ENCODE measurements at regions not wholly inside any gene's neighbourhood (a gene's known extent, or its start where the extent isn't known, plus 50 kb on each side); places are given as distances from the start of the nearest gene placed in this dataset.

DNA sequence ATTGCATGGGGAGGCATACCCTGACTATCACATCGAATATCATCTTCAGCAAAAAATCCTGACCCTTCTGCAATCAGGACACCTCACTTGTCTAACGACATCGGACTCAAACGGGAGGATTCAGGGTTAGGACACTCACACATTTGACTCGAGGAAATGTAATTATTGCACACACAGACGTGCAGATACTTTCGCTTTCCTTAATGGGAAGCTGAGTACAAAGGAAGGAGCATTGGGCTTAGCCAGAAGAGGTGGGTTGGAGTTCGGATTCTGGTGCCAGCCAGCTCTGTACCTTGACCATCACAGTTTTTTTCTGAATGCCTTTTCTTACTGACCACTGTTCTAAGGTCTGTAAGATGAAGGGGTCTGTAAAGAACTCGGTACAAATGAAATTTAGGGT lies 260.4 kb downstream of the GALC start:
- DNase-seq (ENCODE audit: low read depth) = no peak

DNA sequence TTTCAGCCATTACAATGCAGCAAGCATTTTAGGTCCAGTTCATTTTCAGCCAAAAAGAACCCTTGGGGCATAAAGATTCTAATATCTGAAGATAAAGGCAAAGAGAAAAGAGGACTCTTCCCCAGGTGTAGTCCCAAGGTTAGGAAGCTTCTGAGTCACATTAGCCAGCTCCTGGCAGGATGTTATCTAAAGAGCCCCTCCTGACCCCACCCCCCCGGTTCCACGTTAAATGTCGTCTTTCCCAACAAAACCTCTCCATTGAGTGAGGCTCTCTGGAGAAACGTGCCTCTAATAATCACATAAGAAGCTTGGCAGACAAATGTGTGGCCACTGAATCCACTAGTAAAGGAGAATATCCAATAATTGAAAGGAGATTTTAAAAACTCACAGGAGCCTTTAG lies 267.7 kb downstream of the GALC start:
- no peak for DNase-seq (ENCODE audit: low read depth)

DNA sequence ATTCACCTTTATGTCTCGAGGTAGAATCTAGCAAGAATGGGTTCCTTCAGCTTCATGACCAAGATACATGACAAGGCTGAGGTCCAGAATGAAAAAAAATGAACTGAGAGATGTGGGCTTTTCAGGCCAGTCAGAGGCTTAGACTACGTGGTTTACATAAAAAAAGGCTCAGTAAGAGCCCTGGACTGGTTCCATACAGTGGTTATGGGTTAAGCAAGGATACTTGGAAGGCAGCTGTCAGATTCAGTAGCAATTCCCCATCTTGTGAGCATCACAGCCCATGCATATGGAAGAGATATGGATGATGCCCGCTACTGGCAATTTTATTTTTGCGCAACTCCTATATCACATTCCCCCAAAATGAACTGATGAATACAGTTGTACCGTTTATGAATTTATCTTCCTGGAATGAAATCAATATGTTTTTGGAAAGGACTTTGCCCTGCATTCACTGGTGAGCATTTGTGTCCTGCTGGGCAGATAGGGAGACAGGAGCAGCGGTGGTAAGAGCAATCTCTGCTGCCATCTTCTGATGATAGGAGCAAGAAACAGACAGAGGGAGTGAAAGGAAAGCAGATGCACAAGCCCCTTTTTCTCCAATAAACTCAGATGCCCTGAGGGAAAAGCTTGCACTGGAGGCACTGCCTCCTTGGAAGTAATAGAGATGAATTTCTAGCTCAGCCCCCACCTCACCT lies 280.4 kb downstream of the GALC start:
- DNase-seq (ENCODE audit: low read depth) = no peak

DNA sequence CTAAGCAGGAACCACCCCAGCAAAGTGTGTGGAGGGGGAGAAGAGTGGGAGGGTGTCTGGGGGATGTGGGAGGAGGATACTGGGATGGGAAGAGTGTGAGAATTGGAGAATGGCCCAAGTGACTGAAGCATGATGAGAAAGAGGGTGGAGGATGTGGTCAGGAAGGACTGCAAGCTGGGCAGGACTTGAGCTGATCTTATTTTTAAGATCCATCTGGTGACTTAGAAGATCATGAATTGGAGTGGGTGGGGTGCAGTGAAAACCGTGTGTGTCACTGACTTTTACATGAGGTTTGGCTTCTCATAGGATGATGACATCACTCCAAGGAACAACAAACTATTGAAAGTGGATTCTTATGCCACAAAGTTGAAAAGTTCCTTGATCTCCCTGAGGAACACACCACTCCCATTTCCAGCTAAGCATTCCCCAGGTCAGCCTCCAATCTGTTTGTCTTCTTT lies 287.5 kb downstream of the GALC start:
- DNase-seq (ENCODE audit: low read depth) = no peak

DNA sequence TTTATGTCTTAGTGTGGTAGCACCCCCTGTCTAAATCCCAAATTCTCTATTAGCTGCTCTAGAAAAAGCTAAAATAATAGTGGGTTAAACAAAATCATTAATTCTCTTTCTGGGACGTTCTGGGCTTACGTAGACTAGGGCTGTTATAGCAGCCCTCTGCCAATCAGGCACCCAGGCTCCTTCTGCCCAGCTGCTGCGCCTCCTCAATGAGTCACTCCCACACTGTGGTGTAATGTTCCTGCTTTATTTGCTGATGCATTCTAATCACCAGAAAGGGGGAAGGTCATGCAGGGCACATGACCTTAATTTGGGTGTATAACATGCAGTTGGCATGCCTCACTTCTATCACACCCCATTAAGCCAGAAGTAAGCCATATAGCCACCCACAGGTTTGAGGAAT lies 294.5 kb downstream of the GALC start:
- no peak for DNase-seq (ENCODE audit: low read depth)

DNA sequence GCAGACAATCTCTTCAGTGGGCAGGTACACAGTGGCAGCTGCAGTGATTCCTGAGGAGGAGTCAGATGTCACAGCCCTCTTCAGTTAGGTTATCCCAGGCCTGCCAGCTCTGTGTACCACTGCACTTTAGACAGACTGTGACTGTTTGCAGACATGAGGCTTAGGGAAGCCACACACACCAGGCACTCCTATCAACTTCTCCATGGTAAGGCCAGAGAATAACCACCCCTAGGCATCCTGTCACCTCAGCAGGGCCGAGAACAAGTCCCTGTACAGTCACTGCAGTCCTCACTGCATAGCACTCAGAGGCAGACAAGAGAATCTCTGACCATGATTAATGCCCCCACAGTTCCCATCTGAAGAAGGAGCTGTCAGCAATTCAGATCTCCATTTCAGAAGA lies 296.5 kb downstream of the GALC start:
- no peak for DNase-seq (ENCODE audit: low read depth)

DNA sequence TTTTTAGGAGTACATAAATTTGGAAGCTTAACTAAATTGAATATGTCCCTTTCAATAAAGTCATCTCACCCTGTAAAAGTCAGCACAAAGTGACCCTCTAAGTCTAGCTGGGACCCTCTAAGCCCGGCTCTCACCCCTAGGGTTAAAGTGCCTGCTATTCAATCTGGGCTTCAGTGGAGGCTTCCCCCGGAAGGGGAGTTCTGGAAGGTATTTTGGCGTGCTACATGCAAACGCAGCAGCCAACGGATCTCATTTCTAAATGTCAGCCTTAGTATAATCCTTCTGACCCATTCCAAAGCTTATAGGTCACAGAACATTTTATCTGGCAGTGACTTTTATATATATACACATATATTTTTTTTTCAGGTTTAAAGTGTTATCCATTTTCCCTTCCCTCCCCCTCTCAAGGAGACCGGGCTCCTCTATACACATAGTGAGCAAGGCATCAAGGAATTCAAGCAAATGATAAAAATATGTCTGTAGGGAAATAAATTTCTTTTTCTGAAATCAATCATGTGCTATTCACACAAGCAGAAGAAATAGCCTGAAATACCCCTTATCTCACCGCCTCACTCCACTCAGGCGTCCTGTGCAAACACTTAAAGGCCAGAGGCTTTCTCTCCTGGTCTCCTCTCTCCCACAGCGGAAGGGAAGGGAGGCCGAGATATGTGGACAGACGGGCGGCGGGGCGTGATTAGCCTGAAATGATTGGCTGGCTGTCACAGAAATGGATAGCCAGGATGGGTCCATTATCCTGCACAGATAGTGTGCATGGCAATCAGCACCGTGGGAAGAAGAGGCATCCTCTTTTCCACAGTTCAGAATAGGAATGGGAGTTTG lies 301.7 kb downstream of the GALC start:
- no peak for DNase-seq (ENCODE audit: low read depth)

DNA sequence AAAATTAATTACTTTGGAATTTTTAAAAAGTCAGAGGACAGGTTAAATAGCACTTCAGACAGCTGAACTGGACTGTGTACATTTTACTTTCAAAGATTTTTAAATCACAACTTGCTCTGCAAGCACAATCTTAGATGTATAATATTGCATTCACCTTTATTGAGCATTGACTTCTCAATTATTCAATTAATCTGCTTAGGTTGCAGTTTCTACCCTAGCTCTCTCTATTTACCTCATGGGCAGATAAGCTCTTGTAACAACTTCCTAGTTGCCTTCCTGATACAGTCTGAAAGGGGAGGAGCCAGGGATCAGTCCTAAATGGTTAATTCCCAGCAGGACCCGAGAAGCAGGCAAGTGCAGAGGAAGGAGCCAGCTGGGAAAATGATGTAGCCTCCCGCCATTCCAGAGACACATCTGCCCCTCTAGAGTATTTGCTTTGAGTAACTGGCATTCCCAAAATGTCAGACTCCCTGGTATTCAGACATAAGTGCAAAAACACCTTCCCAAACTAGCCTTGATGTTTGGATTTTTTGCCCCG lies 302.8 kb downstream of the GALC start:
- DNase-seq (ENCODE audit: low read depth) = no peak

DNA sequence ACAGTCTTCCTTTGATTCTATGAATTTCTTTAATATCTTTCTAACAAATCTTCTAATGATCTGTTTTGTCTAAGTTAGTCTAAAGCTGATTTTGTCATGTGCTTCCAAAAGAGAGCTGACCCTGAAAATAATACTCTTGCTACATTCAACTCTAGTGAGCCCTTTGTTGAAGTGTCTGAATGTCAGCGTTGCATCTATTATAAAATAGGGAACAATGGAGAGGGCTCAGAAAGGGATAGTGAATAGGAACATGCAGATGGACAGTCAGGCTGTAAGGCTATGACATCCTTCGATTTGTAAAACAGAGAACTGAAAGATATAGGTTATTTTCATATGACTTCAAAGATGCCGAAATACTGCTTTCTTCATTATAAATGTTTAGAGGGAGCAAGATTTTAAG lies 304.5 kb downstream of the GALC start:
- DNase-seq (ENCODE audit: low read depth) = no peak

DNA sequence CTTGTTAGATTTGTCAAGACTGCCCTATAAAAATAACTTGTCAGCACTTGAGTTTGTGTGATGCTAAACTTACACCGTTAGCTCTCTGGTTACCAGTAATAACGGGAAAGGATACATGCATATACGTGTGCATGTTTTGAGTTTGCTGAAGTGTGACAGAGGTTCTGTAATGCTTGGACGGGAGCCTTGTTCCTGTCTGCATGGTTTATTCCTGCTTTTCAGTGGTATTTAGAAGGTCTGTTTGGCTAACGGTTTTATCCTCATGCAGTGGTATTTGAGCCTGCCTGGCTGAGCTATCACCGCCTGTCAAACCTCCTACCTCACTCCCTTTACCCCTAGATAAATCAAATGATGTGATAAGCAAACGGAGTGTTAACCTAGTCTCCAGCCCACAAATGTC lies 305.6 kb downstream of the GALC start:
- DNase-seq (ENCODE audit: low read depth) = no peak

DNA sequence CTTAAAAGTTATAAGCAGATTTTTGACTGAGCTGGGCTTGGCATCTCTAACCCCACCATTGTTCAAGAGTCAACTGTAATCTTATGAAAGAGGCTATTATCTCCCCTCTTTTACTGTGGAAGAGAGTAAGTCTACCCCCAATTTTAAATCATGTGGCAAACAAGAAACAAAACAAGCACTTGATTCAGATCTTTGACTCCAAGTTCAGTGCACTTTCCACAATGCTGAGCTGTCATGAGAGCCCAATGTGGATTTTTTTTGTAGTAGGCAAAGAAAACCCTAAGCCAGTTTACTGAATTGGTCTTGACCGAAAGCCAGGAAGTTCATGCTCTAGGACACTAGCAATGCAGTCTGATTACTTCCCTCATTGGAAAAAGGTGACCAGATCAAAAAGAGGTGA lies 306.2 kb downstream of the GALC start:
- DNase-seq (ENCODE audit: low read depth) = no peak

DNA sequence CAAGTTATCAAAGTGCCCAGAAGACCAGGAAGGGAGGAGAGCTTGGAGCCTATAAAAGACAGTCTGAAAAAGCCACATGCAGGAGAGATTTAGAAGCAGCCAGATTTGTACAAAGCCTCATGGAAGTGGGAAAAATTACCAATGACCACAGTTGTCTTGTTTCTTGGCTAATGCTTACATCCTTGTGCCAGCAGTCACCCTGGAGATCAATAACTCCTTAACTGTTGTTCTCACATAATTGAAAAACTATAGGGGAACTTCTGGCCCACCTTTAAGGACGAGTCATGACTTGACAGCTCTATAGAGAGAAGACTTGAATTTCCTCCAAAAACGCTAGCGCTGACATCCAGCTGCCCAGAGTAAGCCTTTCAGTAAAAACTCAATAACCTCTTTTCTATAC lies 313.1 kb downstream of the GALC start:
- no peak for DNase-seq (ENCODE audit: low read depth)

DNA sequence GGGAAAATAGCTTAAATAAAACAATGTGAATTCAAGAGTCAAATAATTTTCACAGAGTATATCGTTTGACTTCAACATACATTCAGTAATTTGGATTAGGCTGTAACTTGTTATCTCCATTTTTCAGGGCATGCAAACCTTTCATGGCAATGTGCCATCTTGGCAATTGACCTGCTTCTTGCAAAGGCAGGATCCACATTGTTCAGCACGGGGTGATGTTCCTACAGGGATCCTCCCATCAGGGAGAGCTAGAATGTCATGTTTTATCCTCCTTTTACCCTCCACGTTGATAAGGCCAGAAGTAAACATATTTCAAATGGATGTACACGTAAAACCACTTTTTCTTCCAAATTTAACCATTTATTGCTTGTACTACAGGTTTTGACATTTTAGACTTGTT lies 314.4 kb downstream of the GALC start:
- no peak for DNase-seq (ENCODE audit: low read depth)

DNA sequence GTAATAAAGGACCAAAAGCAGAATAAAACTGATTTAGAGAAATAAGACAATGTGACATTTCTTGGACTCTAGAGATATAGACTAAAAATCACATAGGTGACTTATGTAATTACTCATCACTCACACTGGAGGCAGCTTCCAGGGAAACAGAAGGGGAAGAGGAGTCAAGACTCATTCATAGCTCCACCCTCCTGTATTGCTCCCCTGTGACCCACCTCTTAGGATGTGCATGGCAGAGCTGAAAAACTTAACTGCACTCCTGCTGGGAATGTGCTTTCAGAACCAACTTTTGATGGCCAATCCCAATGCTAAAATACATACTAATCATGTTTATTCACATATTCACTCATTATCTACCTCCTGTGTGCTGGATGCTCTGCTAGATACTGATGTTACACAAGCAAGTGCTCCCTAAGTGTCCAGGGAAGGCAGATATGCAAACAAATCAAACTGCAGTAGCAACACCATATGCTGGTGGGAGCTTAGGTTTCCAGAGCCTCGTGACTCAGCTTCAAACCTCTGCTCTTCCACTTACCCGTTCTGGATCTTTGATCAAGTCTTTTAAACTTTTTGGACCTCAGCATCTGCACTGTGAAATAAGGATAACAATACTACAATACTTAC lies 316.1 kb downstream of the GALC start:
- no peak for DNase-seq (ENCODE audit: low read depth)

DNA sequence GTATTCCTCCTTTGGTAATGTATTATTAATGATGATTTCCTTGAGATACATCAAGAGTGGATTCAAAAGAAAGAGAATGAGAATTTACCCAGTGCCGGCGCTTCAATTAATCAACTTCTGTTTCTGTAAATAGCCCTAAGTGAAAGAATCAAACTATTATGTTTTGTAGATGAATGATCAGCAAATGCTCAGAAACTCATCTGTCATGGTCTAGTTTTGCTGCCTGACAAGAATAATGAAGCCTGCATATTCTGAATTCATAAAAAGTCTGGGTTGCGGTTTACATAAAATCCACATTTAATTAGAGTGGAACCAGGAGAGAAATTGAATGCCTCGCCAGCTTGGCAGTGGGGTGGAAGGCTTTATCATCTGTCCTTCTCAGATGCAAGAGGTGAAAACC lies 325.3 kb downstream of the GALC start:
- no peak for DNase-seq (ENCODE audit: low read depth)

DNA sequence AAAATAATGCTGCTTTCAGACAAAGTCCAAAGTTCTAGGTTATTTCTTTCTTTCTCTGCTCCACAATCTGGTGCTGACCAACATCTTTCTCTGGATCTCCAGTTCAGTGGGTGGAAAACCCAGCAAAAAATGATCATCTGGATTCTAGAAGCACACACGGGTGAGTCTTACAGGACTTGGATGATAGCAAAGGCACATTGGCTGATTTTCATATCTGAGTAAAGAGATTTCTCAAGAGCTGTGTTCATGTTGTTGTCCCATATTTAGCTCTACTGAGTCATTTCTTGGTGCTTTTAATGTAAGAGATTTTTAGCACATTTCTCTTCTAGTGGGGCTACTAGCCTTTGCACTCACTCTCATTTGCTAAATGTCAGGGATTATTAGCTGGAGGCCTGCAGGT lies 336.7 kb downstream of the GALC start:
- DNase-seq (ENCODE audit: low read depth) = no peak

DNA sequence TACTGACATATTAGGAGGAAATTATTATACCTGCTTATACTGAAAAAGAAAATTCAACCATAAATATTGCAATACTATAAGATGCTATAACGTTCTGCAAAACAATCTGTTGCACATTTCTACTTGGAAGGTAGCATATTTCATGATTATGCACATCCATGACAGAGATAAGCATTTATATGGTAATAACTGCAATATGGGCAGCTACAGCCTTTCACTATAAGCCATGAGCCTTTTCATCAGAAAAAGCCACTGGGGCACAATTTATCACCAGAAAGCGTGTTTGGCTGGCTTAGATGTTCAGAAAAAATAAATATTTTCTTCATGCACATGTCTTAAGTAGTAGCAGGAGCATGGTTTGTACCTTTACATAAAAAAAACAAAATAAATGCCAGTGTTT lies 340.7 kb downstream of the GALC start:
- DNase-seq (ENCODE audit: low read depth) = no peak

DNA sequence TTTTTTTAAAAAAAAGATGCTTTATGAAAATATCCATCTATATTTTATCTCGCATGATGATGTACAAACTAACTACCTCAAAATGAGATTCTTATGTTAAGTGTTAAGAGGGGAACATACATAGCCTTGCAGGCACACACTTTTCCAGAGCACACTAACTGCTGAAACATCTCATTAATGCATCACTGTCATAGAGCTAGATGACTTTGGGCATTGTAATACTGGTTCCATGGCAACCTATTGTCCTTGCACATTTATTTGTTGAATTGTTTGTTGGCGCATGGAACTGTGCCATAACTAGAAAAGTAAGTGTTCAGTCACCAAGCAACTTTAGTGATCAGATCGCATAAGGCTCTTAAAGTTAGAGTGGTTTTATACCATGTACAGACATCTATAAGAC lies 348.3 kb downstream of the GALC start:
- no peak for DNase-seq (ENCODE audit: low read depth)

DNA sequence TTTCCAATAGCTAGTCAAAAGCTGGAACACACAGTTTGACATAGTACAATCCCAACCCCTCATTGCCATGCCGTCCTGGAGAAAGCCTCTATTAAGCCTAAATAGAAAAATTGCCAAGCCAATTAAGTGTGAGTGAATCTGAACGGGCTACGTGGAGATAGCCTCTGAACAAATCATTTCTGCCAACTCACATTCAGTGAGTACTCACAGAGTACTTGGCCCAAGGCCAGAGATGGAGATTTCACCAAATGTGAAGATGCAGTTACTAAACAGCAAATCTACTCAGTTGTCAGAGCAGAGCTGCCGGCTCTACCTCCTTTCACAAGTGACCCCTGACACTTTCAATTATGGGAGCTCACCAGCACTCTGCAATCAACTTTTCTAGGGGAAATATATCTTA lies 350.0 kb downstream of the GALC start:
- no peak for DNase-seq (ENCODE audit: low read depth)

DNA sequence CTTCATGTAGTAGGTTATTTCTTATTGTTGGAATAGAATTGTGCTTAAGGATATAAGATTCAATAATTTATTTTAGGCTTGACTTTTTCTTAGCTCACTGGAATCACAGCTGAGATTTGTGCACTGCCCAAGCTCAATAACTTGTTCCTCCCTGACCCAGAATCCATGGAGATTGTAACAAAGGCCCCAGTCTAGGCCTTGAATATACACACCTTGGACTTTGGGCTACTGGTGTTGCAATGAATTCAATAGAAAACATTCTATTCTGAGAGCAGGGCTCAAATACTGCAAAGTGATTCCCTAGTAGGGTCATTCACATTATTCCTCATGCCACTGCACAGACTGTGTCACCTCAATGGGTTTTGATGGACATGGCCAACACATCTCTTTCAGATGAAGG lies 352.4 kb downstream of the GALC start:
- no peak for DNase-seq (ENCODE audit: low read depth)

DNA sequence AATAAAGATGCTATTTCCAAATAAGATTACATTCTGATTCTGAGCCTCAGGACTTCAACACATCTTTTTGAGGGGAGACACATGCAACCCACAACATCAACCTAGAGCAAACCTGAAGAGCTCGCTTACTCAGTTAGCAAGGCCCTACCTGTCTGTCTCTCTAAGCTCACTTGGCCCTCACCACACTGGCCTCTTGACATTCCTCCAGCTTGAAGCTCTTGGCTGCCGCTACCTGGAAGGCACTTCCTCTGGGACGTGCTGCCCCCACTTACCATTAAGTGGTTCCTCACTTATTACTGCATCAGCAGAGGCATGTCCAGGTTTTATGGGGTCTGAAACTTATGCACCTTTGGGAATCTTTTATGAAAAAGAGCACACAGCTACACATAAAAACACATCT lies 354.8 kb downstream of the GALC start:
- no peak for DNase-seq (ENCODE audit: low read depth)

DNA sequence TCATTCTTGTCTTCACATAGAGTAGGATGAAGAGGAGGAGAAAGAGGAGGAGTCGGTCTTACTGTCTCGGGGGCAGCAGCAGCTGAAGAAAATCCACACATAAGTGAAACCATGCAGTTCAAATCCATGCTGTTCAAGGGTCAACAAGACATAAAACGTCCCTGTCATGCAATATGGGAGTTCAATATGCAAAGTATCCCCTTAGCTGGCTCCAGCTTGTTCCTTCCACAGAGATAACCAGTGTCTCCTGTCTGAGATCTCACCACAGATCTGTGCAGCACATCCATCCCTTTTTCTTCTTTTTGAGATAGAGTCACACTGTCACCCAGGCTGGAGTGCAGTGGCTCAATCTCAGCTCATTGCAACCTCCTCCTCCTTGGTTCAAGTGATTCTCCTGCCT lies 357.5 kb downstream of the GALC start:
- no peak for DNase-seq (ENCODE audit: low read depth)

DNA sequence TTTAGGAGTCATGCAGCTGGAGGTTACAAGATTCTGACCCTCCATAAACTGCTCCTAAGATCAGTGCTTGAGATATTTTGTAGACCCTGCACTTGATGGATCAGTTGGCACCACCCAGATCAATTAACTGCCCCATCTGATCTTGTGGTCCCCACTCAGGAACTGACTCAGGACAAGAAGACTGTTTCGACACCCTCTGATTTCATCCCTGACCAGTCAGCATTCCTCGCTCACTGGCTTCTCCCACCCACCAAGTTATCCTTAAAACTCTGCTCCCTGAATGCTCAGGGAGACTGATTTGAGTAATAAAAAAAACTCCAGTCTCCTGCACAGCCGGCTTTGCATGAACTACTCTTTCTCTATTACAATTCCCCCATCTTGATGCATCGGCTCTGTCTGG lies 360.2 kb downstream of the GALC start:
- DNase-seq (ENCODE audit: low read depth) = no peak
